HG03280 (cell line): ENCODE measurements at regions not wholly inside any gene's neighbourhood (a gene's known extent, or its start where the extent isn't known, plus 50 kb on each side); places are given as distances from the start of the nearest gene placed in this dataset.

Experiments used
- ATAC-seq: cut with Tn5 transposase; IDR thresholded peaks from one replicate; pipeline ENCODE4 v1.9.1; 2021; ENCODE audit warnings: mild to moderate bottlenecking, moderate library complexity; ENCODE audit not compliant: unreplicated experiment

DNA sequence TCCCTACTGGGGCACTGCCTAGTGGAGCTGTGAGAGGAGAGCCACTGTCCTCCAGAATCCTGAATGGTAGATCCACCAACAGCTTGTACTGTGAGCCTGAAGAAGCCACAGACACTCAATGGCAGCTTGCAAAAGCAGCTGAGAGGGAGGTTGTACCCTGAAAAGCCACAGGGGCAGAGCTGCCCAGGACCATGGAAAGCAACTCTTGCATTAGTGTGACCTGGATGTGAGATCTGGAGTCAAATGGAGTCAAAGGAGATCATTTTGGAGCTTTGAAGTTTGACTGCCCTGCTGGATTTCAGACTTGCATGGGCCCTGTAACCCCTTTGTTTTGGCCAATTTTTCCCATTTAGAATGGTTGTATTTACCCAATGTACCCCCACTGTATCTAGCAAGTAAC, 871.4 kb upstream of the PRMT6 start:
- no peak for ATAC-seq

DNA sequence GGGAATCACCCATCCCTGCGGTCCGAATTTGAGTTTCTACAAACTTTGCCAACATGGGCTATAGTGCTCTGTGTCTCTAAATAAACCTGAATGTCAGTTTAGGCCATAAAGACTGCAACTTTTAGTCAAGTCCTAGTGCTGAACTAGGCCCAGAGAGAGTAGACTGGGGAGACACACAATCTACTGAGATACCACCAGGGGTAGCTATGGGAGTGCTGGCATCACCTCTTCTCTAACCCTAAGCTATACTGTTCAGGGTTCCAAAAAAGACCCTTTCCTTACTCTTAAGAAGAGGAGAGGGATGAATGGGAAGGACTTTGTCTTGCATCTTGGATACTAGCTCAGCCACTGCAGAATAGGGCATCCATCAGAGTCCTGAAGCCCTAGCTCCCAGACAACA, 866.7 kb upstream of the PRMT6 start:
- no peak for ATAC-seq

DNA sequence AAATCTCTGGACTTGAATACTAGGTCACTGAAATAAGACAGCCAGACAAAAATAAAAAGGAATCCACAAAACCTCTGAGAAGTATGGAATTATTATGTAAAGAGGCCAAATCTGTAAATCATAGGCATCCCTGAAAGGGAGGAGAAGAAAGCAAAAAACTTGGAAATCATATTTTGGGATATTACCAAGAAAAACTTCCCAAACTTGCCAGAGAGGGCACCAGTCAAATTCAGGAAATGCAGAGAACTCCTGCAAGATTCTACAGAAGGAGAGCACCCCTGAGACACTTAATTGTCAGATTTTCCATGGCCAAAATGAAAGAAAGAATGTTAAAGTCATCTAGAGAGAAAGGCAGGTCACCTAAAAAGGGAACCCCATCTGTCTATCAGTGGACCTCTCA, 862.3 kb upstream of the PRMT6 start:
- no peak for ATAC-seq

DNA sequence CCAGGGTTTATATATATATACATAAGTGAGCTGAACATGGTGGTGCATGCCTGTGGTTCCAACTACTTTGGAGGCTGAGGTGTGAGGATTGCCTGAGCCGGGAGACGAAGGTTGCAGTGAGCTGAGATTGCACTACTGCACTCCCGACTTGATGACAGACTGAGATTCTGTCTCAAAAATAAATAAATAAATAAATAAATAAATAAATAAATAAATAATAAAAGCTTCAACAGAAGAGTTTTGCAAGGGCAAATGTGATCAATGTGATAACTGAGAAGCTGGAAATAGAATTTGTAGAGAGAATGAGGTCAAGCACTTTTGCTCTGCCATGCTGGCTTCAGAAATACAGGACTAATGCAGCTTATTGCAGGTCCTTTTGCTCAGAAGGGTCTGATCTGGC, 855.8 kb upstream of the PRMT6 start:
- no peak for ATAC-seq

DNA sequence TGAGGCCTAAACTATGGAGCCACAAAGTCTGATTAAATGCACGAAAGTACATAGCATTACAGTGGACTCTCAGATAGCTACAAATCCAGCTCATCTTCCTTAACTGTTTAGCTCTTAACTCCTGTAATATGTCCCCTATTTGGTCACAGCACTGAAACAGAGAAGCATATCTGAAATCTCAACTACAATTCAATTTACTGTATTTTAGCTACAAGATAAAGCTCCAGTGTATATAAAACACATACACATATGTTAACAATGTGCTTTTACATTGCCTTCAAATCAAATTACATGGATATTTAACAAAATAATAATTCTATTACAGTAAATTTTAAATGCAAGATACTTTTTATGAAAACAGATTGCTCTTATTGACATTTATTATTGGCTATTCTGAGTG, 849.3 kb upstream of the PRMT6 start:
- no peak for ATAC-seq

DNA sequence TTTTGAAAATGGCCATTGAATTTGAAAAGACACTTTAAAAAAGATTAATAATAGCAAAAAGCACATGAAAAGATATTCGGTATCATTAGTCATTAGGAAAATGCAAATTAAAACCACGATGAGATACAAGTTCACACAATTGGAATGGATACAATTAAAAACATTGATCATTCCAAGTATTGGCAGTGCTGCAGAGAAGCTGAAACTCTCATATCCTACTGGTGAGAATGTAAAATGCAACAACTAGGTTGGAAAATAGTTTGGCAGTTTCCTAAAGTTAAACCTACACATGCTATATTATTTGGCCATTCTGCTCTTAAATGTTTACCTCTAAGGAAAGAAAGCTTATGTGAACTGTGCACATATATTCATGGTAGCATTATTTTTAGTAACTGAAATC, 838.7 kb upstream of the PRMT6 start:
- ATAC-seq: no peak

DNA sequence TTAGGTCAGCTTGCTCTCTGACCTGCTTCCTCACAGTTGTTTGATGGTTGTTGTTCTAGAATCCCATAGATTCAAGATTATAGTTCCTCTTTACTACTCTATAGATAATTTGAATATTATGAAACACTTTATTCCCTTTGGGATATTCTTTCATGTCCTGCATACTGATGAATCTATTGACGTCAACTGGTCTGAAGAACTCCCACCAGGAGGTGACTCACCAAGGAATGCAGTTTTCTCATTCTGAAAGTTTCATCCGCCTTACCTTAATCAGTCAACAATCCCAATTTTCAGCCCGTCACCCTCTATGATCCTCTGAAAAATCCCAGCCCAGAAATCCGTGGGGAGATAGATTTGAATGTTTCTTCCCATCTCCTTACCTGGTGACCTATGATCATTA, 834.1 kb upstream of the PRMT6 start:
- no peak for ATAC-seq

DNA sequence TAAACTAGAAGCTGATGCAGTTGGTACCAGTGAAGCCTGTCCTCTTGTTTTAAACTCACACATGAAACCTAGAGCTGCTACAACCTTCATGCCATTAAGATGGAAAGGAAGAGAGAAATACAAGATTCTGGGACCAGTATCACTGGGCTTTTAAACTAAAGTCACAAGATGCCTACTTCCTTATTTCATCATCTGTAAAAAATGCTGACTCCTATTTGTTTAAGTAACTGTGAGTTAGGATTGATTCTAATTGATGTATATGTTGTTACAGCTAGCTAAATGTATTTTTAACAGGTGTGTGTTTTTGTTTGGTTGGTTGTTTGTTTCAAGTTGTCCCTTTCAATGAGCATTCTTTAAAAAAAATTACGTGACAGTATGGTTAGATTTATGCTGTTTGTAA, 833.3 kb upstream of the PRMT6 start:
- no peak for ATAC-seq

DNA sequence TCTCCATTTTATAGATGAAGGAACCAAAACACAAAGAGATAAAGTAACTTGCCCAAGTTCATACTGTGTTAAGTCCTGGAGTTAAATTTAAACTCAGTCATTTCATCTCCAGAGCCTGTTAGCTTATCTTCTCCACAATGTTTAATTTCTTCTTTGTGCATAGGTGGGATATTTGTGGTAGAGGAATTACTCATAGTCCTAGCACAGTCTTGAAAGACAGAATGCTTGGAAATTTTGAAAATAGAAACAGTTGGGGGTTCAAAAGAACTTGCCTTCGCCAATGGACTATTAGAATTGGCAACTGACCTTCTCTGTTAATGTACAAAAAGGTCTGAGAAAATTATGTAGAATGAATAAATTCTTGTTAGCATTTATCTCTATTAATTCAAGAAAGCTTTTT, 832.0 kb upstream of the PRMT6 start:
- no peak for ATAC-seq

DNA sequence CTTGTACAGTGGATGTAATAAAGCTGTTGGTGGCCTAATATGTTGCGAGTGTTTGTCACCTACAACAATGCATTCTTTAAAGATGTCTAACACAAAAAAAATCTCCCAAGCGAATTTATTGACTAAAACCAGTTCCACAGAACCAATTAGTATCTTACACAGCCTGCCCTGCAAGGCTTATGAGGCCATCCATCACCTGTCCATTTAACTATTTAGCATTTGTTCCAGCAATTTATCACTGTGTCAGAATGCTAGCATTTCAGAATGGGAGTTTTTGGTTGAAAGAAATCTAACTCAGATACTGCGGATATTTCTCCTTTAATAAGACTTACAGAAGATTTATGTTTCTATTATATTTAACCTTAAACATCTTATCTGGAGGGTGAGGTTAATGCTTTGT, 831.1 kb upstream of the PRMT6 start:
- ATAC-seq: no peak

DNA sequence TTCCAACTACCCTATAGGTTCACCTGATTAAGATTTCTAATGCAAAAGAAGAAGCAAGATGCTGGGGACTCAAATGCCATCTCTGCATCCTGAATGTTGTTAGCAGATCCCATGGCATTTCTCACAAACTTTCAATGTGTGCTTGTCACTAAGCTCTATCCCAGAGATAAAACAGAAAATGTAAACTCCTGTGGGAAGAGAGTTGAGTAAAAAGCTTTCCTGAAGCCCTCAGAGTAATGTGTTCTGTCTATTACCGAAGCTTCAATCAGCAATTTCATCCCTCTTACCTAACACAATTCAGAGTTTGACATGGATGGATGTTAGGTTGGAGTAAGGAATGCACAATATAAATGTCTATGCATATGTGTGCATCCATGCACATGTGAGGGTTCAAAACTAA, 829.9 kb upstream of the PRMT6 start:
- ATAC-seq: no peak

DNA sequence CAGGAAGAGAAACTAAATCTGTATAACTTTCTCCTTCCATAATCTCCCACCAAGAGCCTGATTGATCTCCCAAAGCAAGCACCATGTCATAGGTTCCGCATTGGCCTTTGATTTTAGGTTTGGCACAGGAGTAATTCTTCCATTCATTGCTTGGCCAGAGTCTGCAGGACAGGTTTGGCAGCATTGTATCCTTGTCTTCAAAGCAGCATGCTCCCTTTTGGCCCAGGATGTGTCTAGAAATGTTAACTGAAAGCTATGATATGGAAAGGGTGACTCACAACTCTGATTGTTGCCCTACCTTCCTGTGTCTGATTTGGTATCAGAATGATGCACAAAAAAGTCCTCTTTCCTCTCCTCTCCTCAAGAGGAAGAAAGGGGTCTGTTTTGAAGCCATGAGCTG, 824.3 kb upstream of the PRMT6 start:
- no peak for ATAC-seq

DNA sequence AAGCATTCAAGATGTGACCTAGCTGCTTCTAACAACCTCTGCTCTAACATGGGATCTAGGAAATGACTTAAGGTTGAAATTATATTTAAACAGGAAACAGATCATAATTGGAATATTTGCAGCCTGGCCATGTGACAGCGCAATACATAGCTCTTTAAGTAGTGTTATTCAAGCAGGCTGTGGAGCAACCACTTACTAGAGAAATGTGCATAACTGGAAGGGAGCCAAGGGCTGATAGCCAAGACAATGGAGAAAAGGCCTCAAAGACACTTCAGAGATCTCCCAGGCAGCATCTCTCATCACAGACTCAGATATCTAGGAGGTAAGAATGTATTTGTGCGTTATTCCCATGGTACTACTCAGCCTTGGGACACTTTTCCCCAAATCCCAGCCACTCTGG, 823.0 kb upstream of the PRMT6 start:
- no peak for ATAC-seq

DNA sequence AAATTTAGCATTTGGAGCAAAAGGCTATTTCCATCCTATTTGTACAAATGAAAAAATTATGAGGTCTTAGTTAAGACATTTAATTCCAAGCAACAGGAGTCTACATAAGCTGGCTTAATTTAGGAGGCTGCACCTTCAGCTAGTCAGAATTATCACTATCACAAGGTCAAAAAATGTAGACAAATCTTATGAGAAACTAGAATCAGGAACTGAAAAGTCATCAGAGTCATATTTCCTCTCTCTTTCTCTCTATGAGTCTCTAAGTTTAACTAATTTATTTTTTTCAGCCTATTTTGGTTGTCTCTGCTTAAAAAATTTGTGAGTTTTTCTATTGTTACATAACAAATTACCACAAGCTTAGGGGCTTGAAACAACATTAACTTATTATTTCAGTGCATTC, 807.1 kb upstream of the PRMT6 start:
- no peak for ATAC-seq

DNA sequence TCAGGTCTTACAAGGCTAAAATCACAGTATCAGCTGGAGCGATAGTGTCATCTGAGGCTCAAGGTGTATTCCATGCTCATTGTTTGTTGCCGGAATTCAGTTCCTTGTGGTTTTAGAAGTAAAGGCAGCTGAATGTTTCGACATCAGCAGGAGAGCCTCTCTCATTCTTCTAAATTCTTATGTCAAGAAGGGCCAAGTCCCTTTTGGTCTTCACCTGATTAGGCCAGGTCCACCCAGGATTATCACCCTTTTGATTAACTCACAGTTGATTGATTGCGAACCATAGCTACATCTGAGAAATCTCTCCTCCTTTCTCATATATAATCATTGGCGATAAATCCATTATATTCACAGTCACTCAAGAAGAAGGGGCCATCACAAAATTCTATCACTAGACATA, 806.7 kb upstream of the PRMT6 start:
- no peak for ATAC-seq

DNA sequence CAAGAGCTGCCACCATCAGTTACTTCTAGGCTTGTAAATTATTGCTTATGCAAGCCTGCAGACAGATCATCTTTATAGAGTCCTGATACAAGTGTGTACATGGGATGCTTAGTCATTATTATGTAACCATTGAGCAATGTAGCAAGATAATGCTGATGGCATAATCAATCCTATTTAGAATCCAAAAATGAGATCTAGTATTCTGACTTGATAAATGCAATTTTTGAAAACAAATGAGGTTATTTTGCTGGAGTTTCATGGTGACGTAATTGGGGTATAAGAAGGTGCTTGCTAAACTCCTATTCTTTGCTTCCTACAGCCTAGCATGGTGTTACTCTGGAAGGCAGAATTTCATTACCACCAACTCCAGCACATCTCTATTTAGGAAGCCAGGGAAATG, 801.7 kb upstream of the PRMT6 start:
- ATAC-seq: no peak

DNA sequence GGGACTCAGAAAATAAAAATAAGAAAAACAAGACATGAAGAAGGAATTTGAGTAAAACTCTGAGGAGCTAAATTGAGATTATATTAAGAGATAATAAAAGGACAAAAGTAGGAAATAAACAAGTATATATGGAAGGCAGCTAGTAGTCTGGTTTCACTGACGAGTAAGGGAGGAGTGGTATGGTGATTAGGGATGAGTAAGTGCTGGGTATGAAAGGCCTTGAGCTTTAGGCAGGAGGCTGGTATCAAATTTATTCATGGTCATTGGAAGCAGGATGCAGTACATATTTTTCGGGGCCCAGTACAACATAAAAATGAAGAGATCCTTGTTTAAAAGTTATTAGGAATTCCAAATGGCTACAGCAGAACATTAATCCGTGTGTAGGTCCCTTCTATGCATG, 789.7 kb upstream of the PRMT6 start:
- no peak for ATAC-seq

DNA sequence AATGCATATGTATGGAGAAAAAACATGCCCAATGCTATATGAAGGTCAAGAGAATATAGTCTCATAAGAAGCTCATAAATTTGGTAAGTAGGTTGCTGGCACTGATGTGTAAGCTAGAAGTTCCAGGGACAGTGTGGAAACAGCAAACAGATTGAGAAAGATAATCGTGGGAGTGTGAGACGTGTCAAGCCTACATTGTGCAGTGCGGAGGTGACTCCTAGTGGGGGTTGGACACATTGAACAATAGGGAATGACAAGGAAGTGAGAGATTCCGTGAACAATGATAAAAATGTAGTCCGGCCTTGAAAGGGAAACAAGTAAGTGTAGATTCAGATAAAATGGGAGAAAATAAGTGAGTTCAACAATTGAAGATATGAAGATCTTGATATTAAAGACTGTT, 788.4 kb upstream of the PRMT6 start:
- ATAC-seq: no peak

DNA sequence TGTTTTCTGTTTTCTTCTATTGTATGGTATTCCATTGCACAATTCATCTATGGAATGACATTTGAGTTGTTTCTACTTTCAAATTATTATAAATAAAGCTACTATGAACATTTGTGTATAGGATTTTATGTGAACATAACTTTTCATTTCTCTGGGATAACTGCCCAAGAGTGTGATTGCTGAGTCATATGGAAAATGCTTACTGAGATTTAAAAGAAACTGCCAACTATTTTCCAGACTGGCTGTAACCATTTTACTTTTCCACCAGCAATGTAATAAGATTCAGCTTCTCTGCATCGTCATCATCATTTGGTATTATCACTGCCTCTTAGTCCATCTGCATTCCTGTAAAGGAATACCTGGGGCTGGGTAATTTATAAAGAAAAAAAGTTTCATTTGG, 779.6 kb upstream of the PRMT6 start:
- no peak for ATAC-seq

DNA sequence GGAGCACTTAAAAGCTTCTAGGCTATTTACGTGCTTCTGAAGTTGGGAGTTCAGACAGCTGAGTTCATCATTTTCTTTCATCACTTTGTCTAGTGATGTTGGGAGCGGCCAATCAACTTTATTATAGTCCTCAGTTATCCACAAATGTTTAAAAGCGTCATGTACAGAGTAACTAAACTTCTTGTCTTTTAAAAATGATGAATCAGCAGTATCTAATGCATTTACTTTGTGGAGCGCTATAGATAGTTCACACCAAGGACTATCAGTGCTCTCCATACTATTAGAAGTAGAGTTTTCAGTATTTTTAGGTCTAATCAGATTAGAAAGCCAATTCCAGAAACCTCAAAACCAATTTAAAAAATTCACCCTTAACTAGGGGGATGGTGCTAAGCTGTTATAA, 778.7 kb upstream of the PRMT6 start:
- ATAC-seq: no peak

DNA sequence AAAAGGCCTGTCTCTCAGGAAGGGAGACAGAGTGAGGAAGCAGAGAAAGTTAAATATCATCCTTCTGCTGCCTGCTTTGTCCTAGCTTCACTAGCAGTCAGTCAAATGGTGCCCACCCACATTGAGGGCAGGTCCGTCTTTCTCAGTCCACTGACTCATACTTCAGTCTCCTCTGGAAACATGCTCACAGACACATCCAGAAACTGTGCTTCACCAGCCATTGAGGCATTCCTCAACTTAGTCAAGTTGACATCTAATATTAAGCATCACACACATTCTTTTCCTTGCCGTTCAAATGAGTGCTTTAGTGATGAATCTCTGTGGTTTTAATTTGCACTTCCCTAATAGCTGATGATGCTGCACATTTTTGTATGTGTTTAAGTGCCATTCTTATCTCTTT, 777.8 kb upstream of the PRMT6 start:
- ATAC-seq: no peak

DNA sequence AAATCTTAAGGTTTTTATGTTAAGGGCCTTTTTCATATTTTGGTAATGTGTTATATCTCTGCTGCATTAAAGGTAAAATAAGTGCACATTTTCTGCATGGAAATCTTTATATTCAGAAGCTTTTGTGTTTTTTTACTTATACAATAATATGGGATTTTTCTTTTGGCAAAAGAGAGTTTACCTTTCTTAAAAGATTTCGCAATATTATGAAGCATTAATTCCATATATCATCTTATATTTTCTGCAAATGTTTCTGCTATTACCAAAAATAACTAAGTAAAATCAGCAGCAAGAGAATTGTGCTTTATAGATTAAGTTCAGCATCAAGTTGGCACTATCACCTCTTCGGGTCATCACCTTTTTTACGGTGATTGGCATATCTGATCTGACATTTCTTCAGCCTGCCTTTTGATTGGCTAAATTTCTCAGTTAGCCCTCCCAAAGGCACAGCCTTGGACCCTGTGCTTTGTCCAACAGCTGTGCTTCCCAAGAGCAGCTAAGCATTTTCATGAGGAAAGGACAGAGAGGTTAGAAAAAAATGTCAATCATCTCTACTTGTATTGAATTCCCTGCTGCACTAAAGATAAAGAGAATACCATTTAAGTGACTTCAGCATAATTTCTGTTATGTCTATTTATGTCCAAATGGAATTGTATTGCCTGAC, 767.1 kb upstream of the PRMT6 start:
- ATAC-seq: no peak

DNA sequence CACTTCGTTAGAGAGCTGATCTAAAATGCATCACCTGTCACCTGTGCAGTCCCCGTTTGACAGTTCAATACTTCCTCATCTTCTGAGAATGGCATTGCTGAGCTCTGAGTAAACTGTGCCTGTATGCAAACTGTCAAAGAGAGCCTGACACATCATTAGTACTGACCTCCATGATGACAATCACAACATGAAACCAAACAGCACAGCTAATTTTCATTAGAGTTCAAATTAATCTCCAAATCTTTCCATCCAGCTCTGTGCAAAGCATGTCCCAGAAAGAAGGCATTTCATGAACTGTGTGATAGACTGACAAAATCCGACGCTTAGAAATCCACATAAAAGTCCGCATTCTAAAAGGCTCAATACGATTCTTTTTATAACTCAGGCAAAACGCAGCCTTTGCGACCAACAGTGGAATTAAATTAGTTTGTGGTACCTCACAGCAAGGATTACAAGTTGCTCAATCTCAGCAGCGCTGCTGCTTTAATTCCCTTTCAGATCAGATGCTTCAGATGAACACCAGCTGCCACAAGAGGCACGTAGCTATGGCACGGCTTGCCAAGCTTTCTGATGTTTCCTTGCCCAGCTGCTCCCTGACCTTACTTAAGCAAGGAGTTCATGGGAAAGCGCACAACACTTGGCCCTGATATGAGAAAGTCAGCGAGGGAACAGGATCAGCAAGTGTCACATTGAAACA, 765.5 kb upstream of the PRMT6 start:
- ATAC-seq: no peak
